Ishikawa (cell line): ENCODE measurements at regions not wholly inside any gene's neighbourhood (a gene's known extent, or its start where the extent isn't known, plus 50 kb on each side); places are given as distances from the start of the nearest gene placed in this dataset.

Experiments used
- CEBPB ChIP-seq: IDR thresholded peaks from 2 replicates; pipeline ENCODE4 v1.6.1; 2012
- CREB1 ChIP-seq: IDR thresholded peaks from 2 replicates; pipeline ENCODE4 v1.6.1; 2012; ENCODE audit warnings: low read depth
- EGR1 ChIP-seq: IDR thresholded peaks from 2 replicates; pipeline ENCODE4 v1.6.1; 2012
- EP300 ChIP-seq: IDR thresholded peaks from 2 replicates; pipeline ENCODE4 v1.6.1; 2012; ENCODE audit warnings: borderline replicate concordance
- FOXM1 ChIP-seq: IDR thresholded peaks from 2 replicates; pipeline ENCODE4 v1.6.1; 2012; ENCODE audit warnings: low read depth, borderline replicate concordance
- NFIC ChIP-seq: IDR thresholded peaks from 2 replicates; pipeline ENCODE4 v1.6.1; 2012
- RAD21 ChIP-seq: IDR thresholded peaks from 2 replicates; pipeline ENCODE4 v1.6.1; 2012; ENCODE audit warnings: low read depth
- REST ChIP-seq: IDR thresholded peaks from 2 replicates; pipeline ENCODE4 v1.6.1; 2012; ENCODE audit warnings: low read depth, mild to moderate bottlenecking
- TAF1 ChIP-seq: IDR thresholded peaks from 2 replicates; pipeline ENCODE4 v1.6.1; 2012; ENCODE audit warnings: low read depth, mild to moderate bottlenecking
- TCF12 ChIP-seq: IDR thresholded peaks from 2 replicates; pipeline ENCODE4 v1.6.1; 2012; ENCODE audit warnings: low read depth
- TEAD4 ChIP-seq: IDR thresholded peaks from 2 replicates; pipeline ENCODE4 v1.6.1; 2012
- YY1 ChIP-seq: IDR thresholded peaks from 2 replicates; pipeline ENCODE4 v1.6.1; 2012; ENCODE audit warnings: low read depth
- ZBTB7A ChIP-seq: IDR thresholded peaks from 2 replicates; pipeline ENCODE4 v1.6.1; 2012; ENCODE audit warnings: low read depth
- TF ChIP-seq, protein P1 (sequence below): IDR thresholded peaks from 2 replicates; pipeline ENCODE4 v1.6.1; 2012
- TF ChIP-seq, protein P2 (sequence below): IDR thresholded peaks from 2 replicates; pipeline ENCODE4 v1.6.1; 2012

- TF ChIP-seq TCF12 (no peak), ZBTB7A (no peak), TEAD4 (no peak), RAD21 (no peak), YY1 (no peak), EGR1 (no peak)
- TF ChIP-seq, protein P1, sequence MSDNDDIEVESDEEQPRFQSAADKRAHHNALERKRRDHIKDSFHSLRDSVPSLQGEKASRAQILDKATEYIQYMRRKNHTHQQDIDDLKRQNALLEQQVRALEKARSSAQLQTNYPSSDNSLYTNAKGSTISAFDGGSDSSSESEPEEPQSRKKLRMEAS: no peak
- TF ChIP-seq, protein P2, sequence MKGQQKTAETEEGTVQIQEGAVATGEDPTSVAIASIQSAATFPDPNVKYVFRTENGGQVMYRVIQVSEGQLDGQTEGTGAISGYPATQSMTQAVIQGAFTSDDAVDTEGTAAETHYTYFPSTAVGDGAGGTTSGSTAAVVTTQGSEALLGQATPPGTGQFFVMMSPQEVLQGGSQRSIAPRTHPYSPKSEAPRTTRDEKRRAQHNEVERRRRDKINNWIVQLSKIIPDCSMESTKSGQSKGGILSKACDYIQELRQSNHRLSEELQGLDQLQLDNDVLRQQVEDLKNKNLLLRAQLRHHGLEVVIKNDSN: no peak
These were observed 59.4 kb downstream of the UNCX start for GRCh38 chr7:1291845-1292765.

GRCh38 chr7:1292972-1293830 lies 60.5 kb downstream of the UNCX start:
- no peak for TF ChIP-seq ZBTB7A

DNA sequence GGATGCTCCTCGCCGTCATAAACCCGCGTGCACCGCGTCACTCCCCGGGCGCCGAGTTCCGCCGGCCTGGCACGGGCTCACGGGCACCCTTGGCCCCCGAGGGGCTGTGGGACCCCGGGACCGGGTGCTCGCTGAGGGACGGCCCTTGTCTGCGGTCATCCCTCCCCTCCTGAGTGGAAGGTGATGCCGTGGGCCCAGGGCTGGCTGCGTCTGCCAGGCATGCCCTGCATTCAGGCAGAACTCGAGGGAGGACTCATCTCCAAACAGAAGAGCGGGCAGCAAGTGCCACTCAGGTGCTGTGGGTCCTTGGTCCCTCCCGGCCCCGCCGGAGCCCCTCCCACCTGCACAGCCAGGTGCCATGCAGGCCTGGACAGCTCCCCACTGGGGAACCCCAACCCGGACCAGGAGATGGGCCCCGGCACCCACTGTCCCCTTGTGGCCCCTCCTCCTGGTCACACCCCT lies 61.3 kb downstream of the UNCX start:
- TF ChIP-seq ZBTB7A (no peak), REST (0 out of 2 replicates have a peak, but pooled peaks have one; percentile 21)

- TF ChIP-seq CREB1 (no peak), TEAD4 (no peak), YY1 (no peak), NFIC (no peak), FOXM1 (no peak), RAD21 (no peak), CEBPB (no peak), EP300 (no peak), REST (no peak)
- TF ChIP-seq, protein P1: no peak
These were observed 63.2 kb downstream of the UNCX start for GRCh38 chr7:1295776-1296355.

DNA sequence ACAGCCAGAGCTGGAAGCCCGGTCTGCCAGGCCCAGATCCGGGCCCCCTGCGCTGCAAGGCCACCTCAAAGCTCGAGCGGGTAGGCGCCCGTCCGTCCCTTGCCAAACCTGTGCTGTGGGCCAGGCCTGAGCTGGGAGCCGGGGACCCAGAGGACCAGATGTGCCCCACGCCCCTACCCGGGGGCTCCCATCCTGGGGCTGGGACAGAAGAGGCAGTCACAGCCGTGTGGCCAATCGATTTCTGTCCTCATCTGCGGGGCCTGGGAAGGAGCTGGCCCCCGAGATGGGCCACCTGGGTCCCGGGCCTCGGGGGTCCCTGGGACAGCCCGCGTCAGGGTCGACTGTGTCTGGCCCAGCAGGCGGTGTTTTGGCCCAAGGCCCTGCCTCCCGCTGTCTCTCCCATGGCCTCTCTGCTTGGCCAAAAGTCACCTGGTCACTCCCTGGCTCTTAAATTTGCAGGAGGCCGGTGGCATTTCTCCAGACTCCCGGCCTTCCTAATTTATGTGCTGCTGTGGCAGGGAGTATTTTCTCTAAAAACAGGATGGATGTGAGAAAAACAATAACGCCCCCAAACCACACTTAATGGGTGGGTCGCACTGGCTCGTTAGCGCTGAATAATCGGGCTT lies 63.8 kb downstream of the UNCX start:
- TF ChIP-seq TEAD4 (no peak), RAD21 (no peak), NFIC (no peak), FOXM1 (no peak), TCF12 (no peak), EP300 (no peak), CREB1 (no peak), REST (no peak), TAF1 (no peak), CEBPB (no peak), ZBTB7A (no peak), YY1 (no peak), EGR1 (no peak)
- TF ChIP-seq, protein P2: no peak
- TF ChIP-seq, protein P1: no peak
